ENCODE measurements at regions not wholly inside any gene's neighbourhood (a gene's known extent, or its start where the extent isn't known, plus 50 kb on each side); places are given as distances from the start of the nearest gene placed in this dataset.

DNA sequence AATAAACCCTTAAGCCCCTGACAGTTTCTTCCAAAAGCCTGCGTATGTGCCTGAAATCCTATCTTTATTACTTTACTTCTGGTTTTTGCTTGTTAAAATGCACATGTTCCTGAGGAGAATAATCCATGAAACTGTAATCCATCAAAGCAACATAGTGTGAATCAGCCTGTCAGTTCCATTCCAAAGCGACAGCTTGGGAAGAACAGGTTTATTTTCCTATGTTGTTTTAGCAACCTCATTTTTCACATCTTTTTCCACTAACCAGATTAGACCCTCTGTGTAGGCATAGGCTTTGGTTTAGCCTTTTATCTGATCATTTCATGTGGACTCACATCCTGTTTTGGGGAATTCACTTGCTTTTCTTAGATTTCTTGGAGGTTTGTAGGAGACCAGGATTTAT lies 988.0 kb downstream of the SQOR start:
- TF ChIP-seq RAD21 (IDR thresholded peaks at IDR 0.05; ENCODE audit: low read depth), result no peak
- no peak for TF ChIP-seq YY1 (IDR thresholded peaks at IDR 0.05; ENCODE audit: low read depth)
- TF ChIP-seq, protein P1, sequence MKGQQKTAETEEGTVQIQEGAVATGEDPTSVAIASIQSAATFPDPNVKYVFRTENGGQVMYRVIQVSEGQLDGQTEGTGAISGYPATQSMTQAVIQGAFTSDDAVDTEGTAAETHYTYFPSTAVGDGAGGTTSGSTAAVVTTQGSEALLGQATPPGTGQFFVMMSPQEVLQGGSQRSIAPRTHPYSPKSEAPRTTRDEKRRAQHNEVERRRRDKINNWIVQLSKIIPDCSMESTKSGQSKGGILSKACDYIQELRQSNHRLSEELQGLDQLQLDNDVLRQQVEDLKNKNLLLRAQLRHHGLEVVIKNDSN (IDR thresholded peaks at IDR 0.05), result no peak
- TF ChIP-seq CREB1 (IDR thresholded peaks at IDR 0.05; ENCODE audit: low read depth), result no peak
- TF ChIP-seq EP300 (IDR thresholded peaks at IDR 0.05; ENCODE audit: borderline replicate concordance), result no peak
- no peak for TF ChIP-seq TCF12 (IDR thresholded peaks at IDR 0.05; ENCODE audit: low read depth)
- no peak for TF ChIP-seq CEBPB (IDR thresholded peaks at IDR 0.05)
- TF ChIP-seq, protein P2, sequence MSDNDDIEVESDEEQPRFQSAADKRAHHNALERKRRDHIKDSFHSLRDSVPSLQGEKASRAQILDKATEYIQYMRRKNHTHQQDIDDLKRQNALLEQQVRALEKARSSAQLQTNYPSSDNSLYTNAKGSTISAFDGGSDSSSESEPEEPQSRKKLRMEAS (IDR thresholded peaks at IDR 0.05), result no peak
- TF ChIP-seq, protein P3, sequence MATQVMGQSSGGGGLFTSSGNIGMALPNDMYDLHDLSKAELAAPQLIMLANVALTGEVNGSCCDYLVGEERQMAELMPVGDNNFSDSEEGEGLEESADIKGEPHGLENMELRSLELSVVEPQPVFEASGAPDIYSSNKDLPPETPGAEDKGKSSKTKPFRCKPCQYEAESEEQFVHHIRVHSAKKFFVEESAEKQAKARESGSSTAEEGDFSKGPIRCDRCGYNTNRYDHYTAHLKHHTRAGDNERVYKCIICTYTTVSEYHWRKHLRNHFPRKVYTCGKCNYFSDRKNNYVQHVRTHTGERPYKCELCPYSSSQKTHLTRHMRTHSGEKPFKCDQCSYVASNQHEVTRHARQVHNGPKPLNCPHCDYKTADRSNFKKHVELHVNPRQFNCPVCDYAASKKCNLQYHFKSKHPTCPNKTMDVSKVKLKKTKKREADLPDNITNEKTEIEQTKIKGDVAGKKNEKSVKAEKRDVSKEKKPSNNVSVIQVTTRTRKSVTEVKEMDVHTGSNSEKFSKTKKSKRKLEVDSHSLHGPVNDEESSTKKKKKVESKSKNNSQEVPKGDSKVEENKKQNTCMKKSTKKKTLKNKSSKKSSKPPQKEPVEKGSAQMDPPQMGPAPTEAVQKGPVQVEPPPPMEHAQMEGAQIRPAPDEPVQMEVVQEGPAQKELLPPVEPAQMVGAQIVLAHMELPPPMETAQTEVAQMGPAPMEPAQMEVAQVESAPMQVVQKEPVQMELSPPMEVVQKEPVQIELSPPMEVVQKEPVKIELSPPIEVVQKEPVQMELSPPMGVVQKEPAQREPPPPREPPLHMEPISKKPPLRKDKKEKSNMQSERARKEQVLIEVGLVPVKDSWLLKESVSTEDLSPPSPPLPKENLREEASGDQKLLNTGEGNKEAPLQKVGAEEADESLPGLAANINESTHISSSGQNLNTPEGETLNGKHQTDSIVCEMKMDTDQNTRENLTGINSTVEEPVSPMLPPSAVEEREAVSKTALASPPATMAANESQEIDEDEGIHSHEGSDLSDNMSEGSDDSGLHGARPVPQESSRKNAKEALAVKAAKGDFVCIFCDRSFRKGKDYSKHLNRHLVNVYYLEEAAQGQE (IDR thresholded peaks at IDR 0.05; ENCODE audit: low read depth), result no peak
- TF ChIP-seq FOXM1 (IDR thresholded peaks at IDR 0.05; ENCODE audit: borderline replicate concordance, low read depth), result no peak
- TF ChIP-seq EGR1 (IDR thresholded peaks at IDR 0.05), result no peak
